ENCODE measurements at regions not wholly inside any gene's neighbourhood (a gene's known extent, or its start where the extent isn't known, plus 50 kb on each side); places are given as distances from the start of the nearest gene placed in this dataset.
"Not testable (repeated sequence)": the region's sequence is repeated elsewhere in the genome, so short reads cannot be mapped to it uniquely, and the experiment has no call there.

DNA sequence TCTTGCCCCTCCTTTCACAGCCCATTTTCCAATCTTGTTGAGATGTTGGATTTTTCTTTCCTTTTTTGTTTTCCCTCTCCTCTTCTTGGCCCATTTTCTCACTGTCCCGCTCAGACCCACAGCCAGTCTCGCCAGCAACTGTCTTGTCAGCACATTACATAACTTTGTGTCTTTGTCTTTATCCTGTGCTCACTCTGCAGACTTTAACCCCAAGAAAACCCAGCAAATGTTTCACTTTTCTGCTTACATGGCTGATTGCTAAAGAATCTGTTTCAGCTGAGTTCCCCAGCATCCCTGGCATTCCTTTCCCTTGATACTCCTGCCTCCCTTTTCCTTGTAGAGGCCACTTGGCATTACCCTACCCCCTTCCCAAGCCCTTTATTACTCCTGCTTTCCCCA lies 74.6 kb downstream of the ZNF648 start:
- FAIRE-seq (no peak), DNase-seq (ENCODE audit: insufficient read length, low spot score) (no peak)
- TF ChIP-seq SPI1 (IDR thresholded peaks at IDR 0.05; ENCODE audit: low read depth, low read length) (no peak), TAF1 (IDR thresholded peaks at IDR 0.05; ENCODE audit: low read depth, low read length) (no peak), POLR2A (IDR thresholded peaks at IDR 0.05; ENCODE audit: low read depth, low read length) (no peak), POLR2AphosphoS5 (IDR thresholded peaks at IDR 0.05; ENCODE audit: low read depth, low read length) (no peak), PAX5 (IDR thresholded peaks at IDR 0.05; ENCODE audit: insufficient read depth, low read length, severe bottlenecking) (no peak), POU2F2 (IDR thresholded peaks at IDR 0.05; ENCODE audit: low read depth, low read length) (no peak)

DNA sequence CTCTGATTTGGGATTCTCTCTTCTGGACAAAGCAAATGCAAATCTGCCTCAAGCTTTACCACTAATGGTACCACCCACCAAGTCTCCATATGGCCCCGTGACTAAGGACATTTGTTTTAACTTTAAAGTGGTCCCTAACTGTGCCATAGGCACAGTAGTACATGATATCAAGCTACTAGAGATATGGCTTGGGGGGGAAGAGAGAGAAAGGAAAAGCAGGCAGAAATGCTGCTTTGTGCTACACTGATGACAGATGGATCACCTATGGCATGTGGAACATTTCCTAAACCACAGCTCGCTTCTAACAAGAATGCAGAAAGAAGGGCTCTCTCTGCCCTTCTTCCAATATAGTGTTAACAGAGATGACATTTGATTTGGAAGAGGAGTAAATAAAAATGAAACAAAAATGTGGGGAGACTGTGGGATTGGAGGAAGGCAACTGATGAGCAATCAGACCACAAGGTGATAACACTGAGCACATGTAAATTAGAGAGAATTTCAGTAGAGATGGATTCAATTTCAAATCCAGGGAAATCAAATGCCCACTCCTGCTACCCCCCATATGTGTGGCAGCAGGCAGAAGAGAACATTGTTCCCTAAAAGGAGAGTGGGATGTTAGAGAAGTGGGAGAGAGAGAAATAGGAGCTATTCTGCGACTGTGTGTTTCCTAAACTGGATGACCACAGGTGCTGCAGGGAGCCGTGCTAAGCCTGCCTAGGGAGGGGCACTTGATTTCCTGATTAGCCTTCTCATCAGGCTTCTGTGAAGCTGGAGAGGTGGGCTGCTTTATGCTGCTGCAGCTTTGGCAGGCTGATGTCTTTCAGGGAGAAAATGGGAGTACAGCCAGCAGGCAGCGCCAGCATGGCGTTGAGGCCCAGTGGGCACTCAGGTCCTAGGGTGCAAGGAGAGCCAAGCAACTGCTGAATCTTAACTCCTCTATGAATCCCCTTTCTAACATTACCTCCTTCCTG lies 75.3 kb downstream of the ZNF648 start:
- TF ChIP-seq PAX5 (IDR thresholded peaks at IDR 0.05; ENCODE audit: insufficient read depth, low read length, severe bottlenecking) (no peak), POLR2A (IDR thresholded peaks at IDR 0.05; ENCODE audit: low read depth, low read length) (no peak), SPI1 (IDR thresholded peaks at IDR 0.05; ENCODE audit: low read depth, low read length) (no peak), POLR2AphosphoS5 (IDR thresholded peaks at IDR 0.05; ENCODE audit: low read depth, low read length) (no peak), TAF1 (IDR thresholded peaks at IDR 0.05; ENCODE audit: low read depth, low read length) (no peak), POU2F2 (IDR thresholded peaks at IDR 0.05; ENCODE audit: low read depth, low read length) (no peak)
- DNase-seq (ENCODE audit: insufficient read length, low spot score) (no peak), FAIRE-seq (no peak)

DNA sequence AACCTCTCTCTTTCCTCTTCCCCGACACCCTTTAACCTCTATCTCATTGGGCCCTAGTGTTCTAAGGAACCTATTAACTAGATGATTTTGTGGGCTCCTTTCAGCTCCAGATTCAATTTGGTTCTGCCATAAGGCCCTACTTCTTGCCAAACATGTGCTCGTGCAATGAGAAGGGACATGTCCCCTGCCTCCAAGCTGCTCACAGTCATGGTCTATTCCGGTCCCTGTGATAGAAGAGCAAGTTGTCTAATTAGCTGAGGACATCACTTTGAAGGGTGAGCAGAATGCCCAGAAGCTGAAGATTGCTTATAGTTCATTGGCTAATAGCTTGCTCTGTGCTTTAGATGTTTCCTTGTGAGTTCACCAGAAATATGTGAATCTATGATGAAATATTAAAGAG lies 76.2 kb downstream of the ZNF648 start:
- FAIRE-seq (no peak), DNase-seq (ENCODE audit: insufficient read length, low spot score) (no peak)
- no peak for TF ChIP-seq POLR2AphosphoS5 (IDR thresholded peaks at IDR 0.05; ENCODE audit: low read depth, low read length)
- no peak for TF ChIP-seq POLR2A (IDR thresholded peaks at IDR 0.05; ENCODE audit: low read depth, low read length)
- no peak for TF ChIP-seq TAF1 (IDR thresholded peaks at IDR 0.05; ENCODE audit: low read depth, low read length)
- TF ChIP-seq POU2F2 (IDR thresholded peaks at IDR 0.05; ENCODE audit: low read depth, low read length), result no peak
- TF ChIP-seq SPI1 (IDR thresholded peaks at IDR 0.05; ENCODE audit: low read depth, low read length), result no peak
- no peak for TF ChIP-seq PAX5 (IDR thresholded peaks at IDR 0.05; ENCODE audit: insufficient read depth, low read length, severe bottlenecking)

- DNase-seq (ENCODE audit: insufficient read length, low spot score) (no peak), FAIRE-seq (no peak)
- TF ChIP-seq POLR2A (IDR thresholded peaks at IDR 0.05; ENCODE audit: low read depth, low read length), result no peak
- no peak for TF ChIP-seq POU2F2 (IDR thresholded peaks at IDR 0.05; ENCODE audit: low read depth, low read length)
- no peak for TF ChIP-seq POLR2AphosphoS5 (IDR thresholded peaks at IDR 0.05; ENCODE audit: low read depth, low read length)
- TF ChIP-seq PAX5 (IDR thresholded peaks at IDR 0.05; ENCODE audit: insufficient read depth, low read length, severe bottlenecking), result no peak
- TF ChIP-seq SPI1 (IDR thresholded peaks at IDR 0.05; ENCODE audit: low read depth, low read length), result no peak
- TF ChIP-seq TAF1 (IDR thresholded peaks at IDR 0.05; ENCODE audit: low read depth, low read length), result no peak
These were observed 77.5 kb downstream of the ZNF648 start for GRCh38 chr1:181984006-181984405.

DNA sequence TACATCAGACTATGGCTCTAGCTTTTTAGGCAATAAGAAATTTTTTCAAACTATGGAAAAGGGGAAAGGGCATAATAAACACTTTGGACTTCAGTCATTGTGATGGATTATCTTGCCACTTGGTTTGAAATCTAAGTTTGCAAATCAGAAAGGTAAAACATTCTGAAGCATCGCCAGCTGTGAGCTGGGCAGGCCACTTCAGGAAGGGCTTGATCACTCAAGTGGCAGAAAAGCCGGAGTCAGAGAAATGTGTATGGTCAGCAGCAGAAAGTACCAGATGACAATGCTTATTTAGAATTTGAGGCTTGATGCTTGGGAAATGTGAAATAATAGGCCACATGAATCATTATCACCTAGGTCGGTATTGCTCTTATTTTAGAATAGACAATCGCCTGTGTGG lies 79.7 kb downstream of the ZNF648 start:
- no peak for TF ChIP-seq SPI1 (IDR thresholded peaks at IDR 0.05; ENCODE audit: low read depth, low read length)
- TF ChIP-seq PAX5 (IDR thresholded peaks at IDR 0.05; ENCODE audit: insufficient read depth, low read length, severe bottlenecking), result no peak
- TF ChIP-seq TAF1 (IDR thresholded peaks at IDR 0.05; ENCODE audit: low read depth, low read length), result no peak
- no peak for TF ChIP-seq POU2F2 (IDR thresholded peaks at IDR 0.05; ENCODE audit: low read depth, low read length)
- no peak for TF ChIP-seq POLR2A (IDR thresholded peaks at IDR 0.05; ENCODE audit: low read depth, low read length)
- no peak for TF ChIP-seq POLR2AphosphoS5 (IDR thresholded peaks at IDR 0.05; ENCODE audit: low read depth, low read length)
- DNase-seq (ENCODE audit: insufficient read length, low spot score) (no peak), FAIRE-seq (no peak)

GRCh38 chr1:181972256-181972655 lies 89.3 kb downstream of the ZNF648 start:
- TF ChIP-seq POU2F2 (IDR thresholded peaks at IDR 0.05; ENCODE audit: low read depth, low read length) (no peak), TAF1 (IDR thresholded peaks at IDR 0.05; ENCODE audit: low read depth, low read length) (no peak), POLR2A (IDR thresholded peaks at IDR 0.05; ENCODE audit: low read depth, low read length) (no peak), POLR2AphosphoS5 (IDR thresholded peaks at IDR 0.05; ENCODE audit: low read depth, low read length) (no peak), SPI1 (IDR thresholded peaks at IDR 0.05; ENCODE audit: low read depth, low read length) (no peak), PAX5 (IDR thresholded peaks at IDR 0.05; ENCODE audit: insufficient read depth, low read length, severe bottlenecking) (no peak)
- FAIRE-seq (no peak), DNase-seq (ENCODE audit: insufficient read length, low spot score) (no peak)

DNA sequence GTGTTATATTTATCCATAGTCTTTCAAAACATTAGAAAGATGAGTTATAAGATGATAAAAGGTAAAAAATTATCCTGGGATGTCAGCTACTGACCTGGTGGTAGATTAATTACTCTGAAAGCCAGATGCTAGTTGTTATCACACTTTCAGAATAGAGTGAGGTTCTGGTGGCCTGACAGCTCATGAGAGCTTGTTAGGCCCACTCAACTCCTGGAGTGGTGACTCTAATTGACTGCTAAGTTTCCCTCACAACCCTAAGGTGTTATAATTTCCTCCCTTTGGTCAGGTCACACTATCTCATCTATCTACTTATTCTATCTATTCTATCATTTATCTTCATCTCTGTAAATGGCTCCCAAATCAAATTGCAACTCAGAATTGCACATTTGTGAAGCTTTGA lies 90.1 kb downstream of the ZNF648 start:
- FAIRE-seq, result no peak

DNA sequence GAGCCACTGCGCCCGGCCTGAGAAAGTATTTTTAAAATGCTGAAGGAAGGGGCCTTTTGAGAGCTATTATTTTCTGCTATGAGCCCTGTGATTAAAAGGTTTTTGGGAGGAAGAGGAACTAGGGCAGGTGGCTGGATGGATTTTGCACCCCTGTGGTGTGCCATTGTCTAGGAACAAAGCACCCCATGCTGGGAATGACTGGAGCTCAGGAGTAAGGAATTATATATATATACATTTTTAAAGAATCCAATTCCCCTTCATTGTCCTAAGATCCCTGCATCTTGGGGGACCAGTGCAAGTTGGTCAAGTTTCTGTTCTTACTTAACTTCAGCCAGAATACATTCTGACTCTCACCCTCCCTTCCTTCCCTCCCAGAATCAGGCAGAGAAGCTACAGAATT lies 91.6 kb downstream of the ZNF648 start:
- DNase-seq (ENCODE audit: insufficient read length, low spot score) (no peak), FAIRE-seq (no peak)
- TF ChIP-seq POU2F2 (IDR thresholded peaks at IDR 0.05; ENCODE audit: low read depth, low read length) (no peak), POLR2A (IDR thresholded peaks at IDR 0.05; ENCODE audit: low read depth, low read length) (no peak), POLR2AphosphoS5 (IDR thresholded peaks at IDR 0.05; ENCODE audit: low read depth, low read length) (no peak), PAX5 (IDR thresholded peaks at IDR 0.05; ENCODE audit: insufficient read depth, low read length, severe bottlenecking) (no peak), SPI1 (IDR thresholded peaks at IDR 0.05; ENCODE audit: low read depth, low read length) (no peak), TAF1 (IDR thresholded peaks at IDR 0.05; ENCODE audit: low read depth, low read length) (no peak)

More for the DNA sequence above, 90.1 kb downstream of the ZNF648 start:
- no peak for DNase-seq (ENCODE audit: insufficient read length, low spot score)
- TF ChIP-seq POLR2A (IDR thresholded peaks at IDR 0.05; ENCODE audit: low read depth, low read length), result no peak
- no peak for TF ChIP-seq POLR2AphosphoS5 (IDR thresholded peaks at IDR 0.05; ENCODE audit: low read depth, low read length)
- no peak for TF ChIP-seq TAF1 (IDR thresholded peaks at IDR 0.05; ENCODE audit: low read depth, low read length)
- no peak for TF ChIP-seq SPI1 (IDR thresholded peaks at IDR 0.05; ENCODE audit: low read depth, low read length)
- no peak for TF ChIP-seq PAX5 (IDR thresholded peaks at IDR 0.05; ENCODE audit: insufficient read depth, low read length, severe bottlenecking)
- no peak for TF ChIP-seq POU2F2 (IDR thresholded peaks at IDR 0.05; ENCODE audit: low read depth, low read length)

DNA sequence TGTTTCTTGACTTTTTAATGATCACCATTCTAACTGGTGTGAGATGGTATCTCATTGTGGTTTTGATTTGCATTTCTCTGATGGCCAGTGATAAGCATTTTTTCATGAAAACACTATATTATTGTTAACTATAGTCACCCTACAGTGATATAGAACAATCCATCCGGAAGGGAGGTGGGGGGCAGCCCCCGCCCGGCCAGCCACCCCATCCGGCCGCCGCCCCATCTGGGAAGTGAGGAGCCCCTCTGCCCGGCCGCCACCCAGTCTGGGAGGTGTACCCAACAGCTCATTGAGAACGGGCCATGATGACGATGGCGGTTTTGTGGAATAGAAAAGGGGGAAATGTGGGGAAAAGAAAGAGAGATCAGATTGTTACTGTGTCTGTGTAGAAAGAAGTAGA lies 106.8 kb downstream of the ZNF648 start:
- not testable (repeated sequence) for FAIRE-seq; DNase-seq (ENCODE audit: insufficient read length, low spot score)

DNA sequence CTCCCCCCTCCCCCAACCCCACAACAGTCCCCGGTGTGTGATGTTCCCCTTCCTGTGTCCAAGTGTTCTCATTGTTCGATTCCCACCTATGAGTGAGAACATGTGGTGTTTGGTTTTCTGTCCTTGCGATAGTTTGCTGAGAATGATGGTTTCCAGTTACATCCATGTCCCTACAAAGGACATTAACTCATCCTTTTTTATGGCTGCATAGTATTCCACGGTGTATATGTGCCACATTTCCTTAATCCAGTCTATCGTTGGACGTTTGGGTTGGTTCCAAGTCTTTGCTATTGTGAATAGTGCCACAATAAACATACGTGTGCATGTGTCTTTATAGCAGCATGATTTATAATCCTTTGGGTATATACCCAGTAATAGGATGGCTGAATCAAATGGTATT lies 107.3 kb downstream of the ZNF648 start:
- FAIRE-seq; DNase-seq (ENCODE audit: insufficient read length, low spot score): not testable (repeated sequence)
